K562 (cell line): ENCODE measurements at regions not wholly inside any gene's neighbourhood (a gene's known extent, or its start where the extent isn't known, plus 50 kb on each side); places are given as distances from the start of the nearest gene placed in this dataset.

ENCODE experiments used
- ATAC-seq: fragments of 200-7000 bp; cut with Tn5 transposase; 3 replicates; pipeline ENCODE4 v1.9.1; 2020; ENCODE audit warnings: moderate library complexity
- BruUV-seq: library from RNA; stranded (reverse); fragments of 400-500 nt; replicated peaks from 2 replicates; lab custom pipeline; 2021; lab: Mats Ljungman, UMichigan
- CTCF ChIA-PET: fragments of 300-600 bp; formaldehyde crosslinking; extraction: SDS; loops from one replicate; lab custom pipeline; 2021; ENCODE audit warnings: low intra/inter-chr PET ratio; lab: Yijun Ruan, JAX
- POLR2A ChIA-PET: fragments of 300-600, 350-650 bp; sonication (Branson Sonifier 250); formaldehyde crosslinking; extraction: SDS; loops from one replicate; lab custom pipeline; 2021; ENCODE audit warnings: antibody characterized with exemption, inconsistent platforms; lab: Yijun Ruan, JAX
- DNase-seq, 4 experiments: peaks; one replicate each; pipeline versions ENCODE4 v3.0.0 to v3.0.0-alpha.2; 2011 to 2018; ENCODE audit warnings: low spot score in 3 of 4, mixed read lengths in 3 of 4; ENCODE audit errors: extremely low read depth in 1 of 4
- FAIRE-seq: peaks from 2 replicates; lab custom pipeline; 2011; peaks lifted over from hg19 to GRCh38; lab: Jason Lieb, UNC
- H2AFZ ChIP-seq: 2 replicates; pipeline ENCODE4 v1.6.0; 2011; ENCODE audit warnings: low read depth, low read length, control low read depth, inconsistent platforms
- H3K27ac ChIP-seq: fragments of 200-600 bp; 3 replicates; pipeline ENCODE4 v1.8.0; 2011; ENCODE audit warnings: low read depth, mild to moderate bottlenecking, control low read depth, inconsistent platforms, low read length, moderate library complexity, mixed read lengths; ENCODE audit errors: extremely low read depth
- H3K27me3 ChIP-seq, 2 experiments: fragments of 300-600 bp in 1 of 2; 2 replicates in 1 of 2; 3 replicates in 1 of 2; pipeline versions ENCODE4 v1.6.0 to v1.8.0; 2011; ENCODE audit warnings: inconsistent platforms in 2 of 2, low read length in 2 of 2, mild to moderate bottlenecking in 1 of 2, mixed read lengths in 1 of 2, moderate library complexity in 1 of 2; ENCODE audit not compliant: control insufficient read depth in 2 of 2, insufficient read depth in 2 of 2
- H3K36me3 ChIP-seq: fragments of 300-600 bp; 3 replicates; pipeline ENCODE4 v1.8.0; 2011; ENCODE audit warnings: mild to moderate bottlenecking, low read length, inconsistent platforms; ENCODE audit not compliant: control insufficient read depth, insufficient read depth
- H3K4me1 ChIP-seq, 2 experiments: fragments of 200-600 bp in 1 of 2; replicated peaks in 1 of 2; 2 replicates in 1 of 2; 3 replicates in 1 of 2; pipeline versions ENCODE4 v1.5.1 to v1.8.0; 2011; ENCODE audit warnings: inconsistent platforms in 2 of 2, low read length in 2 of 2, mild to moderate bottlenecking in 1 of 2, mixed read lengths in 1 of 2, moderate library complexity in 1 of 2; ENCODE audit not compliant: control insufficient read depth in 2 of 2, insufficient read depth in 2 of 2
- H3K4me2 ChIP-seq: 2 replicates; pipeline ENCODE4 v1.6.1; 2011; ENCODE audit warnings: low read length, control low read depth, inconsistent platforms, mixed read lengths; ENCODE audit not compliant: insufficient read depth
- H3K4me3 ChIP-seq: fragments of 200-600 bp; sonication (generic), shearing (Covaris generic); 2 replicates; pipeline ENCODE4 v1.5.1; 2016; ENCODE audit warnings: control low read depth, inconsistent platforms
- H3K79me2 ChIP-seq: fragments of 200-600 bp; 3 replicates; pipeline ENCODE4 v1.8.0; 2011; ENCODE audit warnings: low read length, inconsistent platforms; ENCODE audit not compliant: control insufficient read depth, insufficient read depth
- H3K9ac ChIP-seq, 2 experiments: 2 replicates each; pipeline versions ENCODE4 v1.6.0 to v1.6.1; 2011; ENCODE audit warnings: low read depth in 2 of 2, low read length in 2 of 2, control low read depth in 1 of 2, inconsistent platforms in 1 of 2, mild to moderate bottlenecking in 1 of 2, mixed read lengths in 1 of 2; ENCODE audit not compliant: insufficient read depth in 1 of 2
- H3K9me1 ChIP-seq: one replicate; pipeline ENCODE4 v1.6.0; 2011; ENCODE audit warnings: inconsistent platforms, mild to moderate bottlenecking, low read length, moderate library complexity; ENCODE audit not compliant: control insufficient read depth, insufficient read depth
- H3K9me3 ChIP-seq: replicated peaks from 2 replicates; pipeline ENCODE4 v1.5.1; 2011; ENCODE audit warnings: low read depth, low read length, inconsistent platforms; ENCODE audit not compliant: control insufficient read depth, insufficient read depth
- H4K20me1 ChIP-seq: replicated peaks from 2 replicates; pipeline ENCODE4 v1.6.1; 2011; ENCODE audit warnings: low read length, inconsistent platforms, mixed read lengths; ENCODE audit not compliant: control insufficient read depth, insufficient read depth
- BRF1 ChIP-seq: IDR thresholded peaks from 3 replicates; pipeline ENCODE4 v1.6.1; 2011; ENCODE audit warnings: borderline replicate concordance, mild to moderate bottlenecking; ENCODE audit not compliant: insufficient read length; ENCODE audit errors: extremely low read depth
- FOXP4 ChIP-seq: sonication (generic); formaldehyde crosslinking; IDR thresholded peaks from 2 replicates; pipeline ENCODE4 v1.8.0; 2022; ENCODE audit warnings: mild to moderate bottlenecking, missing genetic modification reagents, borderline replicate concordance
- KLF16 ChIP-seq: IDR thresholded peaks from 2 replicates; pipeline ENCODE4 v1.6.1; 2016; ENCODE audit warnings: antibody characterized with exemption
- PTTG1 ChIP-seq: fragments of 450-650 bp; IDR thresholded peaks from 2 replicates; pipeline ENCODE4 v1.6.1; 2016; ENCODE audit warnings: low read depth, mild to moderate bottlenecking, missing genetic modification characterization, missing compliant biosample characterization
- RBM17 ChIP-seq: fragments of 200-400 bp; formaldehyde crosslinking; IDR thresholded peaks from 2 replicates; pipeline ENCODE4 v1.6.1; 2017; ENCODE audit warnings: low read depth, mild to moderate bottlenecking, low read length, borderline replicate concordance
- ZBTB49 ChIP-seq: sonication (generic); formaldehyde crosslinking; IDR thresholded peaks from 2 replicates; pipeline ENCODE4 v1.8.0; 2022; ENCODE audit warnings: missing genetic modification reagents, mild to moderate bottlenecking, borderline replicate concordance
- ZNF316 ChIP-seq: fragments of 450-650 bp; IDR thresholded peaks from 2 replicates; pipeline ENCODE4 v1.6.1; 2016
- ZNF707 ChIP-seq: fragments of 250-450 bp; sonication (Bioruptor Pico); conservative IDR thresholded peaks from 2 replicates; pipeline ENCODE4 v1.8.0; 2022; ENCODE audit warnings: inconsistent platforms, mild to moderate bottlenecking, moderate library complexity
- WGBS: fragments of 100-300 bp; shearing (Covaris generic); methylation state at CpG from one replicate; pipeline ENCODE4 v1.1.6; 2016; ENCODE audit warnings: low coverage, mixed read lengths; ENCODE audit not compliant: insufficient coverage; ENCODE audit errors: missing lambda C conversion rate; 5-methylcytosine and 5-hydroxymethylcytosine counted together
- in situ Hi-C: fragments of 300-500 bp; cut with MboI; formaldehyde crosslinking; loops from 4 replicates; pipeline ENCODE4 v1.15.0; 2018; ENCODE audit warnings: inconsistent platforms, mixed read lengths
- intact Hi-C: fragments of 100-400 bp; cut with micrococcal nuclease; formaldehyde crosslinking; loops from 2 replicates; pipeline ENCODE4 v1.14.2; 2022

- H3K9me3 ChIP-seq: no peaks in the 10 kb centered on the region
- no peak overlapping the region for H3K4me3 ChIP-seq
- H3K27ac ChIP-seq: no peak overlapping the region
- no peaks in the 10 kb centered on the region for H4K20me1 ChIP-seq
- H3K36me3 ChIP-seq: no peaks in the 10 kb centered on the region
- WGBS: 1% methylated on average over 3 of the region's 3 CpGs
- H3K4me2 ChIP-seq: no peak overlapping the region
- H3K4me1 ChIP-seq: no peaks in the 10 kb centered on the region
- H3K9me1 ChIP-seq: no peaks in the 10 kb centered on the region
- intact Hi-C loops (no loop called here), in situ Hi-C loops (no loop called here)
- H3K27me3 ChIP-seq: no peaks in the 10 kb centered on the region
- no peak overlapping the region for H3K9ac ChIP-seq
- ATAC-seq (no peak), DNase-seq (no peak), FAIRE-seq (no peak)
- ChIA-PET POLR2A (no interaction called here), CTCF (no interaction called here)
- no peaks in the 10 kb centered on the region for H3K79me2 ChIP-seq
- no TSS peak for BruUV-seq
- no peak overlapping the region for H2AFZ ChIP-seq
- no peak for TF ChIP-seq FOXP4
- TF ChIP-seq ZBTB49 (CRISPR knock-in tag): no peak
- no peak for TF ChIP-seq ZNF707
- TF ChIP-seq ZNF316: no peak
- TF ChIP-seq PTTG1 (tag): no peak
- TF ChIP-seq KLF16: no peak
- no peak for TF ChIP-seq RBM17
- TF ChIP-seq BRF1: no peak
Measured at GRCh38 chr3:145183261-145183660, 977.7 kb downstream of the PLOD2 start.
